Keratinocyte (primary cell): ENCODE measurements at regions not wholly inside any gene's neighbourhood (a gene's known extent, or its start where the extent isn't known, plus 50 kb on each side); places are given as distances from the start of the nearest gene placed in this dataset.

Experiments
- CTCF ChIP-seq, 3 experiments: IDR thresholded peaks in 1 of 3; conservative IDR thresholded peaks in 1 of 3; optimal IDR thresholded peaks in 1 of 3; 2 replicates in 2 of 3; 3 replicates in 1 of 3; pipeline versions ENCODE3 to v1.5.1; 2011; ENCODE audit warnings: low read length in 3 of 3, mild to moderate bottlenecking in 3 of 3, moderate library complexity in 2 of 3, control low read depth in 1 of 3, inconsistent platforms in 1 of 3; ENCODE audit not compliant: insufficient read depth in 2 of 3; ENCODE audit errors: extremely low read depth in 1 of 3
- EZH2 ChIP-seq: IDR thresholded peaks from one replicate; pipeline ENCODE4 v1.6.1; 2012; ENCODE audit warnings: inconsistent platforms, mild to moderate bottlenecking, low read length, moderate library complexity

- TF ChIP-seq CTCF (optimal IDR thresholded peaks at IDR 0.05 in 1 of 3, IDR thresholded peaks at IDR 0.05 in 1 of 3, conservative IDR thresholded peaks at IDR 0.05 in 1 of 3; ENCODE audit: extremely low read depth in 1 of 3, insufficient read depth in 2 of 3, low read length in 3 of 3) (no peak), EZH2 (no peak)
Observed at GRCh38 chr2:100673115-100673514, 110.3 kb downstream of the PDCL3 start.
